Chondrocyte (in vitro differentiated cells): ENCODE measurements at regions not wholly inside any gene's neighbourhood (a gene's known extent, or its start where the extent isn't known, plus 50 kb on each side); places are given as distances from the start of the nearest gene placed in this dataset.

Experiments used
- DNase-seq: peaks from one replicate; pipeline ENCODE4 v3.0.0; 2021; ENCODE audit warnings: mixed read lengths, low spot score
- H3K27ac Mint-ChIP-seq: one replicate; pipeline ENCODE4 v1.8.0; 2021; ENCODE audit warnings: mild to moderate bottlenecking, moderate library complexity, mixed read lengths; ENCODE audit not compliant: unreplicated experiment
- H3K27me3 Mint-ChIP-seq: 2 replicates; pipeline ENCODE4 v1.8.0; 2021; ENCODE audit warnings: low read depth, mixed read lengths
- H3K36me3 Mint-ChIP-seq: 2 replicates; pipeline ENCODE4 v1.8.0; 2021; ENCODE audit warnings: low read depth, mixed read lengths
- H3K4me1 Mint-ChIP-seq: 2 replicates; pipeline ENCODE4 v1.8.0; 2021; ENCODE audit warnings: low read depth, mild to moderate bottlenecking, mixed read lengths
- H3K4me3 Mint-ChIP-seq: one replicate; pipeline ENCODE4 v1.8.0; 2021; ENCODE audit warnings: mild to moderate bottlenecking, moderate library complexity, mixed read lengths; ENCODE audit not compliant: unreplicated experiment
- H3K9me3 Mint-ChIP-seq: 2 replicates; pipeline ENCODE4 v1.8.0; 2021; ENCODE audit warnings: low read depth, mixed read lengths
- TF ChIP-seq, protein P1 (sequence below): fragments of 200-600 bp; sonication (generic); IDR thresholded peaks from 2 replicates; pipeline ENCODE4 v1.5.0; 2021; ENCODE audit warnings: antibody characterized with exemption, mild to moderate bottlenecking, moderate library complexity

DNA sequence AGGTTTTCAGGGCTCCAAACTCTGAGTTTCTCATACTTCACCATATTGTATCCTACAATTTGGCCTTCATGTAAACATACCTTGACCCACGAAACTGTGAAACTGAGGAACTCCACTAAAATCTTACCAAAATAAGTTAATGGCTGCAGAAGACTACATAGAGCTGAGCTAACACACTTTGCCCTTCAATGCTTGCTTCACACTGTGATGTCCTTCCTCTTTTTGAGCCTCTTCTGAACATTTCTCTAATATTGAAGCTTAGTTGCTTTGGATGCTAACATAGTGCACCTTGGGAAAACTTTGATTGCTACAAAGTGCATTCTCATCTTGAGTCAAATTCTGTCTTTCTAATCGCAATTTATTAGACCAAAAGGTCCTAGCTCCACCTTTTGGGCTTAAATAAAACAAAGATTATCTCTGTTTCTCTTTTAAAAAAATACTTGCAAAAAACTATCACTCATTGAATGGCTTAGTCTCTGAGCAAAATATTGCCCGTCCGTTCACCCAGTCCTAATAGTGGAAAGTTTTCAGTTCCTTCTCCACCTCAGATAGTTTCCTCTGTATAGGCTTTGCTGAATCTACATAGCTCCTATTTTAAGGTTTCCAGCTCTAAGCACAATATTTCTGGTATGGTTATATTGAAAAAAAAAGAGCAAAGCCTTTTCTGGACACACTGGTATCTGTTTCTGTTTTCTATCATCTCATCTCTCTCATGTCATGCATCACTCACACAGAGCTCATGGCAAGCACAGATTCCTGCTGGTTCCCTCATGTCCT lies 494.6 kb downstream of the RFPL4B start:
- no peaks in the 10 kb centered on the region for H3K36me3 Mint-ChIP-seq
- peaks cover 6% of the 10 kb centered on the region for H3K9me3 Mint-ChIP-seq
- TF ChIP-seq, protein P1, sequence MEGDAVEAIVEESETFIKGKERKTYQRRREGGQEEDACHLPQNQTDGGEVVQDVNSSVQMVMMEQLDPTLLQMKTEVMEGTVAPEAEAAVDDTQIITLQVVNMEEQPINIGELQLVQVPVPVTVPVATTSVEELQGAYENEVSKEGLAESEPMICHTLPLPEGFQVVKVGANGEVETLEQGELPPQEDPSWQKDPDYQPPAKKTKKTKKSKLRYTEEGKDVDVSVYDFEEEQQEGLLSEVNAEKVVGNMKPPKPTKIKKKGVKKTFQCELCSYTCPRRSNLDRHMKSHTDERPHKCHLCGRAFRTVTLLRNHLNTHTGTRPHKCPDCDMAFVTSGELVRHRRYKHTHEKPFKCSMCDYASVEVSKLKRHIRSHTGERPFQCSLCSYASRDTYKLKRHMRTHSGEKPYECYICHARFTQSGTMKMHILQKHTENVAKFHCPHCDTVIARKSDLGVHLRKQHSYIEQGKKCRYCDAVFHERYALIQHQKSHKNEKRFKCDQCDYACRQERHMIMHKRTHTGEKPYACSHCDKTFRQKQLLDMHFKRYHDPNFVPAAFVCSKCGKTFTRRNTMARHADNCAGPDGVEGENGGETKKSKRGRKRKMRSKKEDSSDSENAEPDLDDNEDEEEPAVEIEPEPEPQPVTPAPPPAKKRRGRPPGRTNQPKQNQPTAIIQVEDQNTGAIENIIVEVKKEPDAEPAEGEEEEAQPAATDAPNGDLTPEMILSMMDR = no peak
- H3K27me3 Mint-ChIP-seq = no peaks in the 10 kb centered on the region
- no peak overlapping the region for H3K27ac Mint-ChIP-seq
- peaks cover 21% of the 10 kb centered on the region for H3K4me1 Mint-ChIP-seq
- DNase-seq = no peak
- no peak overlapping the region for H3K4me3 Mint-ChIP-seq

DNA sequence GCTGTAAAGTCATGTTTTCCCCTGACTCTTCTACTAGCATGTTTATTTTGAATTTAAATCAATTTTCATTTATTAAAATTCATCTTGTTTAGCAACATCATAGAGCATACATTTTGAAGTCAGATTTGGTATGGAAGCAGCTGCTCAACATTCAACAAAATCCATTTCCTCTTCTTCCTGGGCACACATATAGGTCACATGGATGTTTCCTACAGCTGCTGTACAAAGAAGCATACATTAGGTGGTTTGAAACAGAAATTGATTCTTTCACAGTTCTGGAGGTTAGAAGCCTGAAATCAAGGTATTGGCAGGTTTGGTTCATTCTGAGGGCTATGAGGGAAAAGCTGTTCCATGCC lies 495.2 kb downstream of the RFPL4B start:
- no peaks in the 10 kb centered on the region for H3K36me3 Mint-ChIP-seq
- H3K27ac Mint-ChIP-seq = no peak overlapping the region
- TF ChIP-seq, protein P1 = no peak
- H3K27me3 Mint-ChIP-seq = no peaks in the 10 kb centered on the region
- H3K9me3 Mint-ChIP-seq = peaks cover 6% of the 10 kb centered on the region
- peaks cover 23% of the 10 kb centered on the region for H3K4me1 Mint-ChIP-seq
- no peak overlapping the region for H3K4me3 Mint-ChIP-seq
- no peak for DNase-seq

DNA sequence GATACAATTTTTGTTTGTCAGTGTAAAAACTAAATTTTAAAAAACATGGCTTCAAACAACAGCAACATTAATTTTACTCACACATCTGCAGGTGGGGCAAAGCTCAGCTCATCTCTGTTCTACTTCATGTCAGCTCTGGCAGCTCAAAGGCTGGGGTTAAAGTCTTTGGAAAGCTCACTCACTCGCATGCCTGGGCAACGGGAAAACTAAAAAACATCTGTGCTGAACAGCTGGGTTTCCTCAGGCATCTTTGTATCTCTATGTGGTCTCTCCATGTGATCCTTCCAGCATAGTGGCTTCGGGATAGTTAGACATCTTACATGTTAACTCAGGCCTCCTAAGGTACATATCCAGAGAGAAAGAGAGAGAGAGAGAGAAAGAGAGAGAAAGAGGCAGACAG lies 499.6 kb downstream of the RFPL4B start:
- H3K27ac Mint-ChIP-seq = no peak overlapping the region
- H3K4me1 Mint-ChIP-seq = peaks cover 11% of the 10 kb centered on the region
- DNase-seq = no peak
- no peak overlapping the region for H3K4me3 Mint-ChIP-seq
- TF ChIP-seq, protein P1 = no peak
- H3K36me3 Mint-ChIP-seq = no peaks in the 10 kb centered on the region
- no peaks in the 10 kb centered on the region for H3K27me3 Mint-ChIP-seq
- H3K9me3 Mint-ChIP-seq = peaks cover 6% of the 10 kb centered on the region

DNA sequence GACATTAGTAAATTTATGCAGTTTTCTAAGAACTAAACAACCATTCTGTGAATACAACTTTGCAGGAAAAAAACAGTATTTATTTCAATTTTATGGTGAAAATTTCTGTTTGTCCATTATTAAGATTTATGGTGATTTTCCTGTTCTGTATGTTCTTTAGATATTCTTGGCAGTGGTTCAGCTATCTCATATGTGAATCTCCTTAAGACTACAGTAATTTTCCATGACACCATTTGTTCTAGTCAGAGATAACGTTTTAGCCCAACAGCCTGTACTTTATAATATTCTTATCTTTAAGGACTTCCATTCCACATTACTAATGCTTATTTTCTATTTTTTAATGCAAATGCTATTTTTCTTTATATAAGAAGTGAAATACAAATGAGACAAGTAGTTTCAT lies 504.0 kb downstream of the RFPL4B start:
- Mint-ChIP-seq H3K36me3 (no peaks in the 10 kb centered on the region), H3K27ac (no peak overlapping the region), H3K4me3 (no peak overlapping the region), H3K9me3 (no peaks in the 10 kb centered on the region), H3K27me3 (no peaks in the 10 kb centered on the region), H3K4me1 (peaks cover 24% of the 10 kb centered on the region)
- DNase-seq = no peak
- TF ChIP-seq, protein P1 = no peak

DNA sequence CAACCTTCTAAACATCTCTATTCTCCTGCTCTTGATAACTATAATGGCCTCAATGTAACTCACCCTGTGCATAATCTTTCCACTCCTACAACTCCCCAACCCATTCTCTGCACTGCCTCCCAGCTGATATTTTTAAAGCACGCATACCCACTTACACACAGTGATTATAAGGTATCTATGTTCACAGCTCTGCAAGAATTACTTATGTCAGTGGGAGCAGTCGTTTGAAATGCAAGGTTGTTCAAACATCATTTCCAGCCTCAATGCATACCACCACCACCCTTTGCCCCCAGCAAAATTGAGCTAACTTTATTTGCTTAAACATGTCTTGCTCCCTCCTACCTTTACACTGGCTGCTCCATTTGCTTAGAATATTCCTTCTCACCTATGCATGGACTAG lies 506.0 kb downstream of the RFPL4B start:
- Mint-ChIP-seq H3K9me3 (no peaks in the 10 kb centered on the region), H3K4me3 (no peak overlapping the region), H3K27me3 (no peaks in the 10 kb centered on the region), H3K4me1 (peaks cover 22% of the 10 kb centered on the region), H3K36me3 (no peaks in the 10 kb centered on the region), H3K27ac (no peak overlapping the region)
- TF ChIP-seq, protein P1 = no peak
- no peak for DNase-seq
